HG03342 (cell line): ENCODE measurements at regions not wholly inside any gene's neighbourhood (a gene's known extent, or its start where the extent isn't known, plus 50 kb on each side); places are given as distances from the start of the nearest gene placed in this dataset.
"Not testable (repeated sequence)": the region's sequence is repeated elsewhere in the genome, so short reads cannot be mapped to it uniquely, and the experiment has no call there.

Experiments
- ATAC-seq: cut with Tn5 transposase; IDR thresholded peaks from one replicate; pipeline ENCODE4 v1.9.1; 2021; ENCODE audit warnings: mild to moderate bottlenecking, moderate library complexity; ENCODE audit not compliant: unreplicated experiment

DNA sequence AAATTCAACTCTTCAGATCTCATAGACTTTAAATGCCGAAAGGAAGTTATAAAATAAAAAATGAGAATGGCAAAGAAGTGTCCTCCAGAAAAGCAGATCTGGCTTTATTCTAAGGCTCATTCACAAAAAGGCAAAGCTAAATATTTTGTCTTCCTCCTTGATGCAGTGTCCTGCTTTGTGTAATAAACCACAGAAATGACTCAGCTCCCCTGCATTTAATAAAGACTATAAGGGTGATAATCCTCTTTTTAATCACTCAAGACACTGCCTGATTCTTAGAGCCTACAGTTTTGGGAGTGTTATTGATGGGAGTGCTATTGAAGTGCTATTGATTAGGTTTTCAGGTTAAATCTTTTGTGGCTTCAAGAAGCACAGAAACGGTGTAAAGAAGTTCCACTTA, 482.0 kb downstream of the PCDH20 start:
- ATAC-seq, result no peak

DNA sequence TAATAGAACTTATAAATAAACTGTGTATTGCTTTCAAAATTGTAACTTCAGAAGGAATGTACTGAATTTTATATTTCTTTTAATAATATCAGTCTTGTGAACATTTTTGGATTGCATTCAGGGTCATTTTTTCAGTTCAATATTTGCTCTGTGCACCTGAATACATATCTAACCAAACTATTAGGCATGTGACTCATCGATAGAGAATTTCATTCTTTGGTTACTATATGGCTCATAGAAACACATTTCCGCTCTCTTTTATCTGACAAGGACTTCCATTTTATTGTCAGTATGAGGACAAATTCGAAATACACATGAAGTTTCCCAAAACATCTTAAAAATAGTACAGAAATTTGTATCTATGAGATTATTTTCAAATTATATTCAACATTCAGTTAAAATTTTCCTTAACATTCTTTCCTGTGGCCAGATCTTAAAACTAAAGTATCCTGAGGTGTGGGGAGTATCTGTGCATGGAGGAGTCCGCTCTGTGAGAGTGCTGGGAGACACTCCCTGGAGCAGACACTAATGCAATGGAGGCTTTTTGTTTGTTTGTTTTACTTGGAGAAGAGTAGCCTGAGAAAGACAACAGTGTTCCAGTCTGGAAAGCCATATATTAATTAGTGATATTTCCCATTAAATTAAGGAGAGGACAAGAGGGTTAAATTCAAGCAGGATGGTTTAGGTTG, 483.6 kb downstream of the PCDH20 start:
- ATAC-seq, result no peak

DNA sequence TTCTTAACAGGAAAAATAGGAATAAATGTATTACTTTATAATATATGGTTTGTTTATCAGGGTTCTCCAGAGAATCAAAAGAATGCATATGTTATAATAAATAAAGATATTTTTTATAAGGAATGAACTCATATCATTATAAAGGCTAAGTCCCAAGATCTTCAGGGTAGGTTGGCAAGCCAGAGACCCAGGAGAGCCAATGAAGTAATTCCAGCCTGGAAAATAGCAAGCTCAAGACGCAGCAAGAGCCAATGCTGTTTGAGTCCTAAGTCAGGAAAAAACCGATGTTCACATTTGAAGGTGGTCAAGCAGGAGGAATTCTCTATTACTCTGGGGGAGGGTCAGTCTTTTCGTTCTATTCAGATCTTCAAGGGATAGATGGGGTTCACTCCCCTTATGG, 490.0 kb downstream of the PCDH20 start:
- no peak for ATAC-seq

DNA sequence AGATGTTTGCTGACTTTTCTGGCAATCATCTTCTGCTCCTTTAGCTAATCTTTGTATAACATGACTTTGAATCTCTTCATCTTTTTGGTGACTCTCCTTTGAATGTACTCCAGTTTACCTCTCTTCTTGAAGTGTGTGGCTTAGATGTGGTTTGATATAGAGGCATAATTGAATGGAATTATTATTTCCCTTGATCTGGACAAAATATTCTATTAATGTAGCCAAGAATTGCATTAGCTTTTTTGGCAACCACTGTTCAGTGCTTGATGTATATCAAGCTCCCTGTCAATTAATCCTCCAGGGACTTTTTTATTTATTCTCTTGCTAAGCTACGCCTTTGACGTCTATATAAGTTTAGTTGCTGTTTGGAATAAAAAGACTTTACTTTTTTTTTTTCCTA, 490.8 kb downstream of the PCDH20 start:
- no peak for ATAC-seq

DNA sequence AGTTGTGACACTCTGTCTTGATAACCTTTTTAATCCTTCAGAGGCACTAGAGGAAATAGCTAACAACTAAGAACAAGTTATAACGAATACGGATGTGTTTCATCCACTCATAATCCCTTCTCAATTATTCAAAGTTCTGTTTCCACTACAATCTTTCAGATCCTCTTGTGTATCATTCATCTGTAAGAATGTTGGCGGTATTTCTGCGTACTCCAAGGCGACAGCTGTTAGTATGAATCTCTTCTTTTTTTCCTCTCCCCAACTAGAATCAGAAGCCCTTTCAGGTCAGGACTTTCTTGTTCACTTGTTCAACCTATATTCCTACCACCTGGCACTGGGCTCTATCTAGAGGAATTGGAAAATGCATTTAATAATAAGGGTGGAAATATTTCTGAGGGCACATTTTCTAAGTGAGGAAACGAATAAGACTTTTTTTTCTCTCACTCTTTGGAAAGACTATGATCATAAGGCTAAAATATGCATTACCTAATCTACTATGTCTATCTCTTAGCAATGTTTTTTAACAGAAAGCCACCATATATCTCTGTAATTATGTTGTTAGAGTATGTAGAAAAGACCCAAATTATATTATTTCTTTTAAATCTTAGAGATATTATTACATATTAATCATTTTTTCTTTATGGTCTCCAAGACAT, 492.9 kb downstream of the PCDH20 start:
- ATAC-seq, result no peak

DNA sequence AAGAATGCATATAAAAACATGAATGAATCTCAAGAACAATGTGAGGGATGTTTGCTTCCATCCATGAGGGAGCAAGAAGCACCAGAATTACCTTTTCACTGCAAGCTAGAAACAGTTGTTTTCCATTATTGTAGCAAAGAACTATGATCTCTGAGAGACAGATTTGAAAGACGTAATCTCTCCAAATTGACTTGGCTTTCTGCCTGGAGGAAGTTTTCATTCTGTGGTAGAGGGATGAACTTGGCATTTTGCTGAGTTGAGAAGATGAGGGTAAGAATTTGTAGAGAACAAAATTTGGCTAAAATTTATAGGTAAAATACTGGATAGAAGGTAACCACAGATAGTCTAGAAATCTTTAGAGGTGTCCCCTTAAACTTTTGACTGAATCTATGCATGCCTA, 496.8 kb downstream of the TDRD3 start:
- ATAC-seq, result no peak

DNA sequence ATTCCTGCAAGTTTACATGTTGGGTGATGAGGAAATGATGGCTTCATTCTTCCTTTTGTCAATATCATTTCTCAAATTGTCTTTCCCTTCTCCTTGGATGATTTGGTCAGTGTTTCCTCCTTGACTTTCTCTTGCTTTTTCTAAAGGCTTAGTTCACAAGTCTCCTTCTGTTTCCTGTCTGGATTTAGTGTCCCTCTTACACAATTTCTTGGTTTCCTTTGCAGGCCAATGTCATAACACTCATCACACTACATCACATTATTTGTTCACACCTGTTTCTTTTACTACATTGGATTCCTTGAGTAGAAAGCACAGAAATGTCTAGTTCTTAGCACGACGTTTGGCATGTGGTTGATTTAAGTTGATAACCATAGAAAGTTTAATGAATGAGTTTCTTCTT, 490.7 kb downstream of the TDRD3 start:
- no peak for ATAC-seq

DNA sequence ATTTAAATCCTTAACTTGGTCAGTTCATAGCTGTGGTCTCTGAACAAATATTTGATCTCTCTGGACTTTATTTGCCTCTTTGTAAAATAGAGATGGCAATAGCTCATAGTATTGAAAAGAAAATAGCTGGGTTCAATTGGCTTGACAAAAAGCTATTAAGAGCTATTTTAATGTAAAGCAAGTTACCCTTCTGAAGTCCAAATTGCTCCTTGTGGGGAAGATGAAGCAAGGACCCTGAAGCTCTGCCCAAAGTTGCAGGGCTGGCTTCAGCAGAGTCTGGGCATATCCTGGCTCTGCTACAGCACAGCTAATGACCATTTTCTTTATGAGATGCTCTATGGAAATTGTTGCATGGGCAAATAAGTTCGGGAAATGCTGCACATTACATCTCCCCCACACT, 484.5 kb downstream of the TDRD3 start:
- ATAC-seq, result no peak

DNA sequence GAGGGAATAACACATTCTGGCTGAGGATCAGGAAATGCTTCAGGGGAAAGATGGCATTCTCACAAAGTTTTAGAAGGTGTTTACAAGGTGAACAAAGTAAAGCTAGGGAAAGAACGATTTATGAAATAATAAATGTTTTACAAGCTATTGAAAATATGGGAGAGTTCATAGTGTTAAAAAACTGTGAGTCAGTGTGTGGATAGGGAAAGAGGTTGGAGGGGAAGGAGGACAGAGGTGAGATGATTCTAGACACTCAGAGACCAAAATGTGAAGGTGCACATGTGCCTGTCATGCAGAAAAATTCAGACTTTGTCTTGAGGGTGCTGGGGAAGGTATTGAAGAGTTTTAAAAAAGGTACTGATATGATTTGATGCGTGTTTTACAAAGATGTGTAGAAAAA, 476.1 kb downstream of the TDRD3 start:
- no peak for ATAC-seq

DNA sequence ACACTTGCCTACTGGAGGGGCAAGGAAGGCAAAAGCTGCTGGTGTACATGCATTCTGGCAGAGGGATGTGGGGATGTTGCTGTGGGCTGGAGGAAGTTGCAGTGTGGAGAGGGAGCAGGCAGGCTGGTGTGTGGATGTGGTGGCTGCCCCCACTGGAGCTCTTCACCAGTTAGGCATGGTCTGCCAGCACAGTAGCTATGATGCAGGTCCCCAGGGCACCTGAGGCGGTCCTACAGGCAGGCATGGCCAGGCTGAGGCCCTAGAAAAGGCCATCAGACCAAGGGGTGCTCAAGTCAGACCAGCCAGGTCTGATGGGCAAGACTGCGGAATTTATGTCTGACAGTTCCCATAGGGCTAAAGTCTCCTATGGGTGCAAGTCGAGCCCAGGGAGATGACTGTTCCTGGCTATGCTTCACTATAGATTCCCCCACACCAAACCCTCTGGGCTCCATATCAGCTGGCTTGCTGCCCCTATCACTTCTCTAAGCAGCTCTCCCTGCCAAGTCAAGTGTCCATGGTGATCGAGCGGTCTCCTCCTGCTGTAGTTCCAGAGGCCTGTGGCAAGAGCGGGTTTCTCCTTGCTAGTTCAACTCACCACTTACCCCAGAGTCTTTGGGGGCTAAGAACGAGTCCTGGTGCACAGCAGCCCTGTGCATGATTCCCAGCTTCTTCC, 473.1 kb downstream of the TDRD3 start:
- ATAC-seq, result no peak

DNA sequence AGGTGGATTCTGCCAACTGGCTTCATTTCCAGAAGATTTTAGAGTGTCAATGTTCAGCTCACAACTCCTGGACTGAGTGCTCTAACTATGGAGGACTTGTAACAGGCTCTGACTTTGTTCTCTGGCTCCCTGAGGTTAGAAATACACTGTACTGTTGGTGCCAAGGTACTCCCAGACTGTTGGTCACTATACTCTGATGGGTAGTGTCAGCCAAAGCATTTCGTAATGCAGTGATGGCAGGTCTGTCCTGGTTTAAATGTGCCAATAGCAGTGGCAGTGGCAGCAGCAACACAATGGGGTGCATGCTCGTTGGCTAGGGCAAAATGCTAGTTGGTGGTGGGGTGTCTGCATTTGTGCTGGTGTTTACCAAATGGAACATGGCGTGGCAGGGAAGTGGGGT, 472.2 kb downstream of the TDRD3 start:
- no peak for ATAC-seq

DNA sequence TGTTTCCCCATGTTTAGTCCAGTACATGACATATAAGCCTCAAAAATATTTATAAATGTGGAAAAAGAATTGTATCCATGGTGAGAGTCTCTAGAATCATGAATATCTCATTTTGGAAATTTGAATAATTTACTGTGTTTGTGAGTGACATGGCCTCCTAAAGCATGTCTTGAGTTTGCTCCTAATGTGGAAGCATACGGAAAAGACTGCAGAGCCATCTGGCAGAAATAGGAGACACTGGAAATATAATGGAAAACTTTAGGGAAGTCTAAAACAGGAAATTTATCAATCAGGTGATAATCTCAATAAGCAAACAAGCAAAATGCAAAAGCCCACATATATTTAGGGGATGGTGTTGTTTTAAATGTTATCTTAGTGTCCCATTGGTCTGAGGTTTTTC, 465.0 kb downstream of the TDRD3 start:
- no peak for ATAC-seq

DNA sequence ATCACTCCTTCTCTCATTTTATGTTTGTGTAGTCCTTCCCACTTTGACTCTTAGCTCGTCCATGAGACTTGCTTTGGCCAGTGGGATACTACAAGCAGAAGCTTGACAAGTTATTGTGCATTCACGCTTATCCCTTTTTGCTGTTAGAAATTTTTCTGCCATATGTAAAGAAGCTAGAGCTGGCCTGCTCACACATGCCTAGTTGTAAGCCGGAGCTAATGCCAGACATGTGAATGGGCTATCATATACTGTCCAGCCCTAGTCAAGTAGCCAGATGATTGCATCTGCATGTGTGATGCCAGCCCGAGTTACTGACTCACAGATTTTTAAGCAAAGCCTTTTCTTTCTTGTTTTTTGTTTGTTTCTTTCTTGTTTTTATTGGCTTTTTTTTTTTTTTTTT, 460.7 kb downstream of the TDRD3 start:
- no peak for ATAC-seq

DNA sequence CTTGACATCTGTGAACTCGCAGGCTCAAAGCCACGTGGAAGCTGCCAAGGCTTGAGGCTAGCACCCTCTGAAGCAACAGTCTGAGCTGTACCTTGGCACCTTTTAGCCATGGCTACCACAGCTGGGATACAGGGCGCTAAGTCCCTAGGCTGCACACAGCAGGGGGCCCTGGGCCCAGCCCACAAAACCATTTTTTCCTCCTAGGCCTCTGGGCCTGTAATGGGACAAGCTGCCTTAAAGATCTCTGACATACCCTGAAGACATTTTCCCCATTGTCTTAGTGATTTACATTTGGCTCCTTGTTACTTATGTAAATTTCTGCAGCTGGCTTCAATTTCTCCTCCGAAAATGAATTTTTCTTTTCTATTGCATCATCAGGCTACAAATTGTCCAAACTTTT, 455.9 kb downstream of the TDRD3 start:
- ATAC-seq, result no peak

DNA sequence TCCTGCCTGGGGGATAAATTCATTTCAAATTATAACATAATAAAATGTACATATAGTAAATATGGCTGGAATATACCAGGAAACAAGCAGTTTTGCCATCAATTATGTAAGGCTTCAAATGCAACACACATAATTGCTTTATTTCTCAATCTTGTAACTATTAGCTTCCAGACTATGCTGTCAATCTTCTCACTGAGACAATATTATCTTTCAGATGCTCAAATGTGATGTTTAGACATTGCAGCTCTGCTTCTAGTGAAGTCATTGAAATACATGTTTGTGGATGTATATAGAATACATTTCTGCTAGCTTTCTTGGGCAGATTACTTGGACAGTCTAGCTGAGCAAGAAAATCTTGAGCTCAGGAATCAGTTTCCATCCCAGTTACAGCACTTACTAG, 454.4 kb downstream of the TDRD3 start:
- ATAC-seq, result no peak

DNA sequence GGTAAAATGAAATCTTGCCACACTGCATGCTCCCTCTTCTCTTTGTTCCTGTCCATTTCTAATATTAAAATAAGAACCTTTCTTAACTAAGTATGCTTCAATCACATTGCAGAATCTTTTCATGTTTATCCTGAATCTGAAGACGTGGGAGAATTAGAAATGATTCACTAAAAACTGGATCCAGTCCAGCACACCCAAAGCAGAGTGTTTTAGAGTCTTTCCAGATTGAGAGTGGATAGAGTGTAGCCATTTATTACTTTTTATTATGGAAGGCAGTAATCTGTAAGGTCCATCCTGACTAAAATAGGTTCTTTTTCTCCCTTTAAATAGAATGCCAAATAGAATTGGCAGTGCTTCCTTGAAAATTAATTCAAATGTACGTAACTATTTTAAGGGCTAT, 453.5 kb downstream of the TDRD3 start:
- ATAC-seq, result no peak

DNA sequence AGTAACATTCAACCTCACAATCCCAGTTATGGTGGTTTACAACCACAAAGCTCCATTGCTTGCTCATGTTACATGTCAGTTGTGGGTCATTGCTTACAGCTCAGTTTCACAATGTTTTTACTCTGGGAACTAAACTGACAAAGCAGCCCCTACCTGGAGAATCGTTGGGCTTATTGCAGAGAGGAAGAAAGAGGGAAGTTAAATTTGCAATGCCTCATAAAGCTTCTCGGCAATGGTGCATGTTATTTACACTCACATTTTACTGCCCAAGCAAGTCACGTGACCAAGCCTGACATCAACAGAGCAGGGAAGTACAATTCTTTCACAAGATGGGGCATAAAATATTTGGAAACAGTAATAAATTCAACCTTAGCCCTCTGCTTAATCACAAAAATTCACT, 441.6 kb downstream of the TDRD3 start:
- ATAC-seq, result no peak

DNA sequence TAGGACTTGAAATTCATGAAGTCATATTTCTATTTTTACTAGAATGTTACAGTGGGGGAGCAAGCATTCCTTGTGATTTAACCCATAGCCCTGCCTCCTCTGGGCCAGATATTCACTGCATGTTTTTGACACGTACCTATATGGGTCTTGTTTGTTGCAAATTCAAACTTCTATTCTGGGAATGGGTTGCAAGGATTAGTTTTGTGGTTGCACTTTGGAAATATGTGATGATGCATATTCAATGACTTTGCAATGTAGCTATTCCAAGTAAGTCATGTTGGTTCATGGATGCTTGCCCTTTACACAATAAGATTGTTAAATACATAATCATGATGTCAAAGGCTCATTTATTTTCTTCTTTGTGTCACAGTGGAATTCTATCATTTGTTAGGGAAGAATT, 440.8 kb downstream of the TDRD3 start:
- no peak for ATAC-seq

DNA sequence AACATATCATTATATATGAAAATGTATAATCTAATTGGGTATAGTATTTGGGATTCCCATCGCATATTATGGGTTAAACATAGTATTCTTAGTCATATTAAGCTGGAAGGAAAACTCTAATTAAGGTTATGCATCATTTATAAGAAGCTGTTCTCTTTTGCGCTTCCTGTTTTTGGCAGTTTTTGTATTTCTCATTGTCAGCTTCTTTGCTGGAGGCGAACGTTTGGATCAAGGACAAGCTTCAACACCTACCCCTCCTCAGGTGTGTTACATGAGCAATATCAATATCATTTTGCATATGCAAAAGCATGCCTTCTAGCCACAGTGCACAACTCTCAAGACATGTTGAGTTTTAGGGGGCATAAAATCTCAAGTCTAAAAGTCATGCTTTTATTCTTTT, 439.8 kb downstream of the TDRD3 start:
- no peak for ATAC-seq

DNA sequence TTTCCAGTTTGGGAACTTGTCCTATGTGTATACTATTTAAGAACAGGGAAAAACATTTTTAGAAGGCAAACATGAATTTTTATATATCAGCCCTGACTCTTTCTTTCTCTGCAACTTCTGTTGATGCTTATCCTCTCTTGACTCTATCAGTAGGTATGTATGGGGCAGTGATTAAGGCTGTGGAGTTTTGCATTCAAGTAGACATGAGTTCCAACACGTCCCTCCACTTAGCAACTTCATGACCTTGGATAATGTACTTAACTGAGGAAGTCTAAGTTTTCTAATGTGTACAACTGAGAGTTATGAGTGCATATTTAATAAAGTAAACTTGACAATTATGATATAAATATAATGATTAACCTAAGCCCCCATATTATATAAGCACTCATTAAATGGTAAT, 414.6 kb downstream of the TDRD3 start:
- no peak for ATAC-seq

DNA sequence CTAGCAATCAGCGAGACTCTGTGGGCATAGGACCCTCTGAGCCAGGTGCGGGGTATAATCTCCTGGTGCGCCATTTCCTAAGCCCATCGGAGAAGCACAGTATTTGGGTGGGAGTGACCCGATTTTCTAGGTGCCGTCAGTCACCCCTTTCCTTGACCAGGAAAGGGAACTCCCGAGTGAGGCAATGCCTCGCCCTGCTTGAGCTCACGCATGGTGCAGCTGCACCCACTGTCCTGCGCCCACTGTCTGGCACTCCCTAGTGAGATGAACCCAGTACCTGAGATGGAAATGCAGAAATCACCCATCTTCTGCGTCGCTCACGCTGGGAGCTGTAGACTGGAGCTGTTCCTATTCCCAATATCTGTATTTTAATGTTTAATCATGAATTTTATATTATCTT, 408.6 kb downstream of the TDRD3 start:
- ATAC-seq, result not testable (repeated sequence)

DNA sequence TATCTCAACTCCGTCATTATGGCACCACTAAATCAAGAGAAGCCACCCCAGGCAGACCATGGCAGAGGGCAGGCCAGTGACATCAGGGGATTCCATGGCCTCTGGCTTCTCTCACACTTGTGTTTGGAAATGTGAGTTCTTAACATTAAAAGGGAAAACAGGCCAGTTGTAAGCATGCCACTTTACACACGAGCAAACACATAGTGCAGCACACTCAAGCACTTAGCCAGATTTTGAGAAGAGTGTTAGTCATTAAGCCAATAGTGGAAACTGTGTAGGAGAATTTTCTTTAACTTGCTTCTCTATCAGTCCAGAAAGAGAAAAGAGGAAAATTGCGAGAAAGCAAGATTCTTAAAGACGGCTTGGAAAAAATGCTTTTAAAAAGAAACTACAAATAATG, 401.5 kb downstream of the TDRD3 start:
- ATAC-seq, result no peak
